SH-SY5Y (cell line): ENCODE measurements at regions not wholly inside any gene's neighbourhood (a gene's known extent, or its start where the extent isn't known, plus 50 kb on each side); places are given as distances from the start of the nearest gene placed in this dataset.

ENCODE experiments used
- GATA2 ChIP-seq: IDR thresholded peaks from 2 replicates; pipeline ENCODE4 v1.6.1; 2011; ENCODE audit warnings: mild to moderate bottlenecking, low read depth, low read length
- GATA3 ChIP-seq: IDR thresholded peaks from 2 replicates; pipeline ENCODE4 v1.6.1; 2011; ENCODE audit warnings: low read depth, mild to moderate bottlenecking, low read length, moderate library complexity

GRCh38 chr21:16258844-16259611 is 529.2 kb downstream of the USP25 start:
- TF ChIP-seq GATA2 (no peak), GATA3 (no peak)
